ENCODE measurements at regions not wholly inside any gene's neighbourhood (a gene's known extent, or its start where the extent isn't known, plus 50 kb on each side); places are given as distances from the start of the nearest gene placed in this dataset.

GRCh38 chr2:34252111-34252510, 653.0 kb upstream of the FAM98A start:
- TF ChIP-seq CTCF (IDR thresholded peaks at IDR 0.05; ENCODE audit: low read depth, low read length, poor library complexity, severe bottlenecking) (no peak), EZH2phosphoT487 (IDR thresholded peaks at IDR 0.05; ENCODE audit: borderline replicate concordance, low read length) (no peak)
